22Rv1 (cell line): ENCODE measurements at regions not wholly inside any gene's neighbourhood (a gene's known extent, or its start where the extent isn't known, plus 50 kb on each side); places are given as distances from the start of the nearest gene placed in this dataset.

ENCODE experiments used
- CTCF ChIP-seq: fragments of 450-650 bp; IDR thresholded peaks from 2 replicates; pipeline ENCODE4 v1.5.1; 2017; ENCODE audit warnings: mild to moderate bottlenecking
- ZFX ChIP-seq: fragments of 450-650 bp; IDR thresholded peaks from 2 replicates; pipeline ENCODE4 v1.6.1; 2017; ENCODE audit warnings: antibody characterized with exemption, borderline replicate concordance

- TF ChIP-seq CTCF (no peak), ZFX (no peak)
Observed at GRCh38 chr1:168979276-168979675, 127.2 kb upstream of the ATP1B1 start.
